Tibial nerve (tissue), 4 donors: ENCODE measurements at regions not wholly inside any gene's neighbourhood (a gene's known extent, or its start where the extent isn't known, plus 50 kb on each side); places are given as distances from the start of the nearest gene placed in this dataset.

Experiments
- CTCF ChIP-seq, 5 experiments: fragments of 200-600 bp in 3 of 5; fragments of 450-650 bp in 2 of 5; sonication (generic) in 3 of 5; IDR thresholded peaks; one replicate each; pipeline ENCODE4 v1.5.1; 2016 to 2019; ENCODE audit warnings: antibody characterized with exemption in 5 of 5, mild to moderate bottlenecking in 3 of 5, moderate library complexity in 2 of 5
- EP300 ChIP-seq, 2 donors: sonication (generic); formaldehyde crosslinking; IDR thresholded peaks; one replicate each; pipeline ENCODE4 v1.6.1; 2017; ENCODE audit warnings: antibody characterized with exemption in 2 of 2, mild to moderate bottlenecking in 1 of 2
- POLR2A ChIP-seq, 2 donors: fragments of 450-650 bp; IDR thresholded peaks; one replicate each; pipeline ENCODE4 v1.6.1; 2017; ENCODE audit warnings: antibody characterized with exemption in 2 of 2, mild to moderate bottlenecking in 2 of 2, moderate library complexity in 2 of 2

- TF ChIP-seq CTCF (IDR thresholded peaks at IDR 0.05), result no peak
- no peak for TF ChIP-seq POLR2A (IDR thresholded peaks at IDR 0.05)
- no peak for TF ChIP-seq EP300 (IDR thresholded peaks at IDR 0.05)
Observed at GRCh38 chr4:123035239-123035638, 112.8 kb upstream of the NUDT6 start.
